RPMI7951 (cell line): ENCODE measurements at regions not wholly inside any gene's neighbourhood (a gene's known extent, or its start where the extent isn't known, plus 50 kb on each side); places are given as distances from the start of the nearest gene placed in this dataset.
"Not testable (repeated sequence)": the region's sequence is repeated elsewhere in the genome, so short reads cannot be mapped to it uniquely, and the experiment has no call there.

Experiments
- DNase-seq: peaks from one replicate; pipeline ENCODE4 v3.0.0-alpha.2; 2012; ENCODE audit warnings: low read depth

DNA sequence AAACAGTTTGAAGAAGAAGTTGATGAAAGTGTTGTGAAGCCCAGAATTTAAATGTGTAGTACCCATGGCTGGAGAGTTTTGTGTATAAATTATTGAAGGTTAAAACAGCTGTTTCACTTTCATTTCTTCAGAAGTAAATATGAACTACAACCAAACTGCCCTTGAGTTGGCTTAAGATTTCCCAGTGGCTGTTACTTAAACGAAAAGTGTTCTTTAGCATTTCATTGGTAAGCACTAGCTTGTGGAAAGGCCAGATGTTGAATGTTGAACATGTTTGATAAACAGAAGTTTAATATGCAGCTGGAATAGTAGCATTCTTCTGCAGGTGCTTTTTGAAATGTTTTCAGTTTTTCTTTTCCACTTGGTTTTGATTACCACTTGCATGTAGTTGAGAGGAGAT is 83.2 kb upstream of the TNRC6B start:
- peak; percentile 2 for DNase-seq

- not testable (repeated sequence) for DNase-seq
These were observed 77.8 kb upstream of the TNRC6B start for GRCh38 chr22:40099887-40100286.

DNA sequence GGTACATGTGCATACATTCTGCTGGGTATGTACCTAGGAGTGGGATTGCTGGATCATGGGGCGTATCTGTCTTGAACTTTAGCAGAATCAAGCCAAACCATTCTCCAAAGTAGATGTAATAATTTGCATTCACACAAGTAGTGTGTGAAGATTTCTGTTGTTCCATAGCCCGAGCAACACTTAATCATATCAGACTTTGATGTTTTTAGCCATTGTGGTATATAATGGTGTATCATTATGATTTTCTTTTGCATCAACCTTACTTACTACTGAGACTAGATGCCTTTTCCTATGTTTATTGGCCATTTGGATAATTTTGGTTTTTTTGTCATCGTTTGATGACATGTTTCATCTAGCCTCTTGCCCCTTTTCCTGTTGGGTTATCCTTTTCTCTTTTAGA is 72.0 kb upstream of the TNRC6B start:
- DNase-seq = no peak

GRCh38 chr22:40107244-40107643 is 70.5 kb upstream of the TNRC6B start:
- peak; percentile 8 for DNase-seq

- peak; percentile 72 for DNase-seq
These were observed 69.8 kb upstream of the TNRC6B start for GRCh38 chr22:40107851-40108378.

DNA sequence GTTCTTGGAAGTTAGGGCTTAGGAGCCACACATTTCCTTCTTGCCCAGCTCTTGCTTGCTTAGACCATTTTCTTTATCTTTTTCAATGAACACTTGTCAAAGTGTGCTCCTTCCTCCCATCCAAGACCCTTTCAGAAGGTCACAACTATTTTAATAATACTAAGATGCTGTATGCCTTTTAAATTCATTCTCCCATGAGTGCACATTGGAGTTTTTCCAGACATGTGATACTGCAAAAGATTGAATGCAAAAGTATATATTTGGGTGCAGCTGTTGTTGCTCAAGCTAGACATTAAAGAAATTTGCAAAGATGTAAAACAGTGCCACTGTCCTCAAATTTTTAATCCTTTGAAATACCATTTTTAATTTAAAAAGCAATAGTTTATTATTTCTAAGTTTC is 69.3 kb upstream of the TNRC6B start:
- DNase-seq = no peak

DNA sequence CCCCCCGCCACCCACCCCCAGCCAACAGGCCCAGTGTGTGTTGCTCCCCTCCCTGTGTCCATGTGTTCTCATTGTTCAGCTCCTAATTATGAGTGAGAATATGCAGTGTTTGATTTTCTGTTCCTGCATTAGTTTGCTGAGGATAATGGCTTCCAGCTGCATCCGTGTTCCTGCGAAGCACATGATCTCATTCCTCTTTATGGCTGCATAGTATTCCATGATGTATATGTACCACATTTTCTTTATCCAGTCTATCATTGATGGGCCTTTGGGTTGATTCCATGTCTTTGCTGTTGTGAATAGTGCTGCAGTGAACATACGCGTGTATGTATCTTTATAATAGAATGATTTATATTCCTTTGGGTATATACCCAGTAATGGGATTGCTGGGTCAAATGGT is 68.8 kb upstream of the TNRC6B start:
- DNase-seq = not testable (repeated sequence)

GRCh38 chr22:40111451-40111850 is 66.3 kb upstream of the TNRC6B start:
- no peak for DNase-seq

DNA sequence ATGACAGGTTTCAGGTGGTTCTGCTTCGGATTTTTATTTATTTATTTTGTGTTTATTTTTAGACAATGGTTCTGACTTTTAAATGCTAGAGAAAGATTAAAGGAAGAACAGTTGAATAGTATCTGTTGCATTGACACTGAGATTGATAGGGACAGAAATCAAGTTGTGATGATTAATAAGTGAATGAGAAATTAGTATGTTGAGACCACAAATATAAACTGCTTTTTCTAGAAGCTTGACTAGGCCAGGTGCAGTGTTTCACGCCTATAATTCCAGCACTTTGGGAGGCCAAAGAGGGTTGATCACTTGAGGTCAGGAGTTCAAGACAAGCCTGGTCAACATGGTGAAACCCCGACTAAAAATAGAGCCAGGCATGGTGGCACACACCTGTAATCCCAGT is 65.1 kb upstream of the TNRC6B start:
- no peak for DNase-seq

DNA sequence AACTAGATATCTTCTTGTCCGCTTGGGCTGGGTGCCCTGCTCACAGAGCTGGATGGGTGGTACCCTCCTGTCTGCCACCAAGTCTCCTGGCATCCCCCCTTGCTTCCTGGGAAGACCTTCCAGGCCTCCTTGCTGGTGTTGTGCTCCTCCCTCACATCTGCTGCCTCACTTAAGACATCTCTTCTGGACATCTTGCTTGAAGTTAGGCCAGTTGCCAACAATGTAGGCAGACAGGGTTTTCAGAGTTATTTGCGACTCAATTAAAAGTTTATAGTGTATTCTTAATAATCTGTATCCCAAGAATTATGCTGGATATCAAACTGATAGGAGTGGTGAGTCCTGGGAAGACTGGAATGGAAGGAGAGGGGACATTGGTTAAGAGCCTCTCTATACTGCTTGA is 64.0 kb upstream of the TNRC6B start:
- DNase-seq = no peak

GRCh38 chr22:40114411-40114810 is 63.3 kb upstream of the TNRC6B start:
- no peak for DNase-seq

DNA sequence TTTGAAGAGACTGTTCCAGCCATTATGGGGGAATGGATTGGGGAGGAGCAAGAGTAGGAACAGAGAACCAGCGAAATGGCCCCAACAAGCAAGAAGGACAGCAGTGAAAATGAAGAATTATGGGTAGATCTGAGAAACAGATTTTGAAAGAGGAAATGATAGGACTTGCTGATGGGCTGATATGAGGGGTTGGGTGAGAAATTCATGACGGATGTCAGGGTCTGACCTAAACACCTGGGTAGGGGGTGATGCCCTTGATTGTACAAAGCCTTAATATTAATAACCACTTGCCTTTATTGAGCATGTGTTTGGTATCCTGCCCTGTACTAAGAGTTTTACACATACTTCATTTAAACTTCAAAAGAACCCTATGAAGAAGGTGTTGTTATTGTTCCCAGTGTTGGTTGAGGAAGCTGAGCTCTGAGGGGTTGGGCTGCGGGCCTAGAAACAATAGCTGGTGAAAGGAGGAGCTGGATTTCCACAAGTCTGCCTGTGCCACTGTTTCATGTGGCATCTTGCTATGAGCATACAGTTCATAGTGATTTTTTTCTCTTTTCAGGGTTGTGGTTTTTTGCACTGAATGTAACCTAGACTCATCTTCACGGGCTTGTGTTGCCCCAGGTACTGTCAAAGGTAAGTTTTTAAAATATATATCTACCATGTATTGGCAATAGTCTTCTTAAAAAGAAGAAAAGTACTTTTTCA is 61.1 kb upstream of the TNRC6B start:
- DNase-seq = no peak

DNA sequence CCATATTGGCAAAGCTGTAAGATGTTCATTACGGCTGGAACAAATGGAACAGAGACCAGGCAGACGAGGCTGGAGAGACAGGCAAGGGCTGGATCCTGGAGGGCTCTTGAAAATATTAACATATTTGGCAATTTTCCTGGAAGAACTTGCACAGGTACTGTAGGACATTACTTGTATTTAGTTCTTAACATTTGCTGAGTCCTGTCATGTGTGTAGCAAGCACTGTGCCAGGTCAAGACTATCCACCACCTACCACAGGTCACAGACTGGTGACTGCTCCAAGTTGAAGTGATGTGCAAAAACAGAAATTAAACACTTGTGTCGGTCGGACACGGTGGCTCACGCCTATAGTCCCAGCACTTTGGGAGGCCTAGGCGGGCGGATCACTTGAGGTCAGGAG is 58.7 kb upstream of the TNRC6B start:
- DNase-seq = no peak

DNA sequence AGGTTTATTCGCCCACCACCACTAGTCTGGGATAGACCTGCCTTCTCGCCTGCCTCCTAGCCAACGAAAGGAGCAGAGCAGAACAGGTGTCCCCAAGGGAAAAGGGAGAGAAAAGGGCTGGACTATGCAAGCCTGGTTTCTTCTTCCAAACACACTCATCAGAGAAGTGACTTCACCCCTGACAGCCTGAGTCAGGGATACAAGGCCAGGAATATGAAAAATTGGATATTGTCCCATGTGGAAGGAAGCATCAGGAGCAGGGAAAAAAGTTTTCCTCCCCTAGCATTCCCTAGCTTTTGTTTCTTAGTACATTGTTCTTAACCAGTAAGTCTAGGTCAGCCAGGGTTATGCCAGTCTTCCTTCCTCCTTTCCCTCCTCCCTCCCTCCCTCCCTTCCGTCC is 56.9 kb upstream of the TNRC6B start:
- no peak for DNase-seq

DNA sequence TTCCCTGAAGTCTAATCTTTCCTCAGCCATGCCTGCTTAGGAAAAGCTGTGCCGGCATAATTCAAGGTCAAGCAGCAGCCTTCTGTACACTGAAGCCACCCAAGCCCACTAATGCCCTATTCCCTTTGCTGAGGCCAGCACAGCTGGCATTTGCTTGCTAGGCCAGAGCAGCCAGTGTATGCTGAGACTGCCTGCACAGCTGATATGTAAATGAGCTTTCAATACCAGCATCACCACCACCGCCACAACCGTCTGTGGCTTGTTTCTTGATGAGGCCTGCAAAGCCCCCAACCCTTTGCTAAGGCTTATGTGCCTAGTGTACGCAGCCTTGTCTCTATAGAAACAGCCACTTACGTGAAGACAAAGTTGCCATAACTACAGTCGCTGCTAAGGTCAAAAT is 56.3 kb upstream of the TNRC6B start:
- DNase-seq = no peak

DNA sequence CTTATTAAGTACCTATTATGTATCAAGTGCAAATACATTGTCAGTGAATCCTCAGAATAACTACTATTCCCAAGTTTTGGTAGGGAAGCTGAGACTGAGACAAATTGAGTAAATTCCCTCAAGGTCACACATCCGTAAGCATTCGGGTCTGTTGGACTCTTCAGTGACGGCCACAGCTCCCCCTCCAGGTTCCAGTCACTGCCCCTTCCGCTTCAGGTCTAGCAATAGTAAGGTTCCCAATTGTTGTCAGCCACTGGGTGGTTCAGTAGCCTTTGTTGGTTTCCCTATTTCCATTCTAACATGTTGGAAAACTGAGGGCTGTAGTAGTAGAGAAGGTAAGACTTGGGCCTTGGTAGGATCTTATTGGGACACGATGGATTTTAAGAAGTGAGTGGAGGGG is 54.9 kb upstream of the TNRC6B start:
- no peak for DNase-seq

- DNase-seq = no peak
These were observed 54.3 kb upstream of the TNRC6B start for GRCh38 chr22:40123387-40123786.
